ENCODE measurements at regions not wholly inside any gene's neighbourhood (a gene's known extent, or its start where the extent isn't known, plus 50 kb on each side); places are given as distances from the start of the nearest gene placed in this dataset.
"Not testable (repeated sequence)": the region's sequence is repeated elsewhere in the genome, so short reads cannot be mapped to it uniquely, and the experiment has no call there.

DNA sequence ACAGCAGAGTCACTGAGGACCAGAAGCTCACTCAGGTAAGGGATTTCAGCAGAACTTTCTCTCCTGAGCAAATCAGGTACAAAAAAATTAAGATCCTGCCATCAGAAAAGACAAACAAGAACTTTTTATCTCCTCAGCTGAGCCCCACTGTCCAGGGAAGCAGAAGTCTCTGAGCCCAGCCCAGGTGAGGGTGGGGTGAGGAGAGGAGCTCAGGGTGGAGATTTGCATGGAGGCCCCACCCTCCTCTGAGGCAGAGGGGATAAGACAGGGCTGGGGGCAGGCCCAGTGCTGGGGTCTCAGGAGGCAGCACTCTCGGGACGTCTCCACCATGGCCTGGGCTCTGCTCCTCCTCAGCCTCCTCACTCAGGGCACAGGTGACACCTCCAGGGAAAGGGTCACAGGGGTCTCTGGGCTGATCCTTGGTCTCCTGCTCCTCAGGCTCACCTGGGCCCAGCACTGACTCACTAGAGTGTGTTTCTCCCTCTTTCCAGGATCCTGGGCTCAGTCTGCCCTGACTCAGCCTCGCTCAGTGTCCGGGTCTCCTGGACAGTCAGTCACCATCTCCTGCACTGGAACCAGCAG lies 95.3 kb upstream of the IGLL5 start:
- TF ChIP-seq, protein P1, sequence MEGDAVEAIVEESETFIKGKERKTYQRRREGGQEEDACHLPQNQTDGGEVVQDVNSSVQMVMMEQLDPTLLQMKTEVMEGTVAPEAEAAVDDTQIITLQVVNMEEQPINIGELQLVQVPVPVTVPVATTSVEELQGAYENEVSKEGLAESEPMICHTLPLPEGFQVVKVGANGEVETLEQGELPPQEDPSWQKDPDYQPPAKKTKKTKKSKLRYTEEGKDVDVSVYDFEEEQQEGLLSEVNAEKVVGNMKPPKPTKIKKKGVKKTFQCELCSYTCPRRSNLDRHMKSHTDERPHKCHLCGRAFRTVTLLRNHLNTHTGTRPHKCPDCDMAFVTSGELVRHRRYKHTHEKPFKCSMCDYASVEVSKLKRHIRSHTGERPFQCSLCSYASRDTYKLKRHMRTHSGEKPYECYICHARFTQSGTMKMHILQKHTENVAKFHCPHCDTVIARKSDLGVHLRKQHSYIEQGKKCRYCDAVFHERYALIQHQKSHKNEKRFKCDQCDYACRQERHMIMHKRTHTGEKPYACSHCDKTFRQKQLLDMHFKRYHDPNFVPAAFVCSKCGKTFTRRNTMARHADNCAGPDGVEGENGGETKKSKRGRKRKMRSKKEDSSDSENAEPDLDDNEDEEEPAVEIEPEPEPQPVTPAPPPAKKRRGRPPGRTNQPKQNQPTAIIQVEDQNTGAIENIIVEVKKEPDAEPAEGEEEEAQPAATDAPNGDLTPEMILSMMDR (conservative IDR thresholded peaks at IDR 0.05), result not testable (repeated sequence)
- TF ChIP-seq EZH2 (IDR thresholded peaks at IDR 0.05; ENCODE audit: low read depth), result not testable (repeated sequence)

All from PC-9 (cell line).